ENCODE measurements at regions not wholly inside any gene's neighbourhood (a gene's known extent, or its start where the extent isn't known, plus 50 kb on each side); places are given as distances from the start of the nearest gene placed in this dataset.

DNA sequence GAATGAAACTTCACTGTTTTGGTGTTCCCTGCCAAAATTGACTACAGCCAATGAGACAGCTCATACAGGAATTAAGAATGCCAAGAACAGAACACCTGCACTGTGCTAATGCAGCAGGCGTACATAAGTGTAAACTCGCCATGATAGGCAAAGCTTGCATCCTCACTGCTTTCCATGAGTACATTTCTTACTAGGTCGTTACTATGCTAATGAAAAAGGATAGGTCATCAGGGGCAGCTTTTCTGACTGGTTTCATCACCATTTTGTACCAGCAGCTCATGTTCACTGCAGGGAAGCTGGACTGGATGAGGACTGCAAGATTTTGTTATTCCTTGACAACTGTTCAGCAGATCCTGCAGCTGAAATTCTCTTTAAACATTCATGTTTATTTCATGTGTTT is 1383.8 kb downstream of the EFNB2 start:
- TF ChIP-seq POLR2AphosphoS5 (IDR thresholded peaks at IDR 0.05; ENCODE audit: low read depth, low read length), result no peak
- no peak for TF ChIP-seq TAF1 (IDR thresholded peaks at IDR 0.05; ENCODE audit: low read depth, low read length)
- TF ChIP-seq POLR2A (IDR thresholded peaks at IDR 0.05; ENCODE audit: low read depth, low read length), result no peak
- TF ChIP-seq PAX5 (IDR thresholded peaks at IDR 0.05; ENCODE audit: insufficient read depth, low read length, severe bottlenecking), result no peak
- no peak for TF ChIP-seq POU2F2 (IDR thresholded peaks at IDR 0.05; ENCODE audit: low read depth, low read length)

Measured in GM12891 (cell line).